HepG2 (cell line): ENCODE measurements at regions not wholly inside any gene's neighbourhood (a gene's known extent, or its start where the extent isn't known, plus 50 kb on each side); places are given as distances from the start of the nearest gene placed in this dataset.

Experiments used
- ATAC-seq: fragments of 200-7000 bp; cut with Tn5 transposase; 3 replicates; pipeline ENCODE4 v1.9.1; 2020; ENCODE audit warnings: mild to moderate bottlenecking, moderate library complexity
- BruUV-seq: library from RNA; stranded (reverse); fragments of 400-500 nt; replicated peaks from 2 replicates; lab custom pipeline; 2021; lab: Mats Ljungman, UMichigan
- CTCF ChIA-PET: fragments of 300-600 bp; formaldehyde crosslinking; extraction: SDS; loops from one replicate; lab custom pipeline; 2021; ENCODE audit warnings: low total read pairs, inconsistent platforms, low intra/inter-chr PET ratio; lab: Yijun Ruan, JAX
- POLR2A ChIA-PET: fragments of 350-600 bp; sonication (Branson Sonifier 250); formaldehyde crosslinking; loops from one replicate; lab custom pipeline; 2020; ENCODE audit warnings: antibody characterized with exemption, inconsistent platforms; lab: Yijun Ruan, JAX
- DNase-seq: peaks from one replicate; pipeline ENCODE4 v3.0.0-alpha.2; 2015; ENCODE audit warnings: low spot score
- FAIRE-seq: peaks from 3 replicates; lab custom pipeline; 2011; peaks lifted over from hg19 to GRCh38; lab: Jason Lieb, UNC
- H2AFZ ChIP-seq: one replicate; pipeline ENCODE4 v1.6.1; 2011; ENCODE audit warnings: low read length, inconsistent platforms
- H3K27ac ChIP-seq: fragments of 300-600 bp; 3 replicates; pipeline ENCODE4 v1.8.0; 2011; ENCODE audit warnings: mixed run types, mild to moderate bottlenecking, mixed read lengths, low read length, inconsistent platforms; ENCODE audit not compliant: insufficient read depth; ENCODE audit errors: extremely low read length
- H3K27me3 ChIP-seq, 2 experiments: fragments of 200-600 bp in 1 of 2; 2 replicates in 1 of 2; 3 replicates in 1 of 2; pipeline versions ENCODE4 v1.6.0 to v1.8.0; 2011; ENCODE audit warnings: low read length in 2 of 2, mild to moderate bottlenecking in 2 of 2, moderate library complexity in 2 of 2, inconsistent platforms in 1 of 2; ENCODE audit not compliant: insufficient read depth in 2 of 2, control insufficient read depth in 1 of 2
- H3K36me3 ChIP-seq, 2 experiments: fragments of 200-600 bp in 1 of 2; replicated peaks in 1 of 2; 2 replicates in 1 of 2; 3 replicates in 1 of 2; pipeline versions ENCODE4 v1.5.1 to v1.8.0; 2011; ENCODE audit warnings: low read length in 2 of 2, inconsistent platforms in 1 of 2; ENCODE audit not compliant: insufficient read depth in 2 of 2, control insufficient read depth in 1 of 2
- H3K4me1 ChIP-seq: 2 replicates; pipeline ENCODE4 v1.5.1; 2012; ENCODE audit warnings: low read length, inconsistent platforms; ENCODE audit not compliant: insufficient read depth
- H3K4me2 ChIP-seq: 2 replicates; pipeline ENCODE4 v1.6.0; 2011; ENCODE audit warnings: low read depth, low read length, inconsistent platforms
- H3K4me3 ChIP-seq, 3 experiments: fragments of 200-600 bp in 1 of 3; sonication (generic), shearing (Covaris generic) in 1 of 3; replicated peaks in 1 of 3; 2 replicates each; pipeline ENCODE4 v1.5.1; 2011 to 2016; ENCODE audit warnings: low read length in 3 of 3, inconsistent platforms in 2 of 3, low read depth in 2 of 3, mild to moderate bottlenecking in 2 of 3, control low read depth in 1 of 3, mixed read lengths in 1 of 3; ENCODE audit not compliant: insufficient read depth in 1 of 3
- H3K79me2 ChIP-seq: one replicate; pipeline ENCODE4 v1.6.1; 2011; ENCODE audit warnings: low read length, inconsistent platforms; ENCODE audit not compliant: insufficient read depth
- H3K9ac ChIP-seq: 2 replicates; pipeline ENCODE4 v1.6.0; 2011; ENCODE audit warnings: mild to moderate bottlenecking, low read depth, low read length, inconsistent platforms; ENCODE audit not compliant: insufficient read depth
- H3K9me3 ChIP-seq: 2 replicates; pipeline ENCODE4 v1.5.1; 2012; ENCODE audit warnings: mild to moderate bottlenecking, low read length
- H4K20me1 ChIP-seq: 2 replicates; pipeline ENCODE4 v1.6.0; 2011; ENCODE audit warnings: inconsistent platforms, mild to moderate bottlenecking, low read length, moderate library complexity; ENCODE audit not compliant: insufficient read depth
- BCL6 ChIP-seq: IDR thresholded peaks from 2 replicates; pipeline ENCODE4 v1.6.1; 2016; ENCODE audit warnings: missing genetic modification reagents, missing compliant biosample characterization
- FOSL2 ChIP-seq: sonication (generic); formaldehyde crosslinking; IDR thresholded peaks from 2 replicates; pipeline ENCODE4 v1.4.0; 2020; ENCODE audit warnings: missing genetic modification reagents
- MIER2 ChIP-seq: IDR thresholded peaks from 2 replicates; pipeline ENCODE4 v1.6.1; 2016; ENCODE audit warnings: missing biosample characterization, missing genetic modification reagents
- NFKB2 ChIP-seq: sonication (generic); formaldehyde crosslinking; IDR thresholded peaks from 2 replicates; pipeline ENCODE4 v1.4.0; 2020; ENCODE audit warnings: missing genetic modification reagents, borderline replicate concordance
- POLR2AphosphoS2 ChIP-seq: IDR thresholded peaks from 2 replicates; pipeline ENCODE4 v1.6.1; 2011; ENCODE audit warnings: low read depth, low read length, improper control_type of control experiment
- SRF ChIP-seq: IDR thresholded peaks from 2 replicates; pipeline ENCODE4 v1.6.1; 2011; ENCODE audit warnings: mild to moderate bottlenecking, low read depth, low read length, moderate library complexity
- TEAD2 ChIP-seq: sonication (generic); formaldehyde crosslinking; IDR thresholded peaks from 2 replicates; pipeline ENCODE4 v1.9.0; 2021; ENCODE audit warnings: missing genetic modification reagents
- ZEB1 ChIP-seq: IDR thresholded peaks from 2 replicates; pipeline ENCODE4 v1.6.1; 2012; ENCODE audit warnings: mild to moderate bottlenecking, low read depth, inconsistent platforms; ENCODE audit not compliant: insufficient replicate concordance
- ZNF382 ChIP-seq: sonication (generic); formaldehyde crosslinking; IDR thresholded peaks from 2 replicates; pipeline ENCODE4 v1.5.0; 2020; ENCODE audit warnings: missing genetic modification reagents, mild to moderate bottlenecking, borderline replicate concordance
- ZSCAN21 ChIP-seq: sonication (generic); formaldehyde crosslinking; IDR thresholded peaks from 2 replicates; pipeline ENCODE4 v1.8.0; 2022; ENCODE audit warnings: mild to moderate bottlenecking, missing genetic modification reagents, moderate library complexity, borderline replicate concordance
- WGBS: methylation state at CpG from one replicate; pipeline ENCODE4 v1.1.6; 2017; ENCODE audit warnings: low lambda C conversion rate; 5-methylcytosine and 5-hydroxymethylcytosine counted together
- in situ Hi-C: cut with HindIII; loops from 2 replicates; pipeline ENCODE4 v1.10.0; 2017; ENCODE audit warnings: low pct_unique_long_range_greater_than_20kb; ENCODE audit not compliant: extremely low pct_ligation_motif_present
- intact Hi-C: fragments of 100-400 bp; cut with micrococcal nuclease; formaldehyde crosslinking; loops from one replicate; pipeline ENCODE4 v1.10.0; 2022; ENCODE audit not compliant: unreplicated experiment
- TF ChIP-seq, protein P1 (sequence below): sonication (generic); formaldehyde crosslinking; IDR thresholded peaks from 2 replicates; pipeline ENCODE4 v1.5.1; 2020; ENCODE audit warnings: missing genetic modification reagents, mild to moderate bottlenecking, borderline replicate concordance
- TF ChIP-seq, protein P2 (sequence below): sonication (generic); formaldehyde crosslinking; conservative IDR thresholded peaks from 2 replicates; pipeline ENCODE4 v1.4.0; 2020; ENCODE audit warnings: missing genetic modification reagents
- TF ChIP-seq, protein P3 (sequence below): fragments of 450-650 bp; IDR thresholded peaks from 2 replicates; pipeline ENCODE4 v1.6.1; 2017; ENCODE audit warnings: mild to moderate bottlenecking

DNA sequence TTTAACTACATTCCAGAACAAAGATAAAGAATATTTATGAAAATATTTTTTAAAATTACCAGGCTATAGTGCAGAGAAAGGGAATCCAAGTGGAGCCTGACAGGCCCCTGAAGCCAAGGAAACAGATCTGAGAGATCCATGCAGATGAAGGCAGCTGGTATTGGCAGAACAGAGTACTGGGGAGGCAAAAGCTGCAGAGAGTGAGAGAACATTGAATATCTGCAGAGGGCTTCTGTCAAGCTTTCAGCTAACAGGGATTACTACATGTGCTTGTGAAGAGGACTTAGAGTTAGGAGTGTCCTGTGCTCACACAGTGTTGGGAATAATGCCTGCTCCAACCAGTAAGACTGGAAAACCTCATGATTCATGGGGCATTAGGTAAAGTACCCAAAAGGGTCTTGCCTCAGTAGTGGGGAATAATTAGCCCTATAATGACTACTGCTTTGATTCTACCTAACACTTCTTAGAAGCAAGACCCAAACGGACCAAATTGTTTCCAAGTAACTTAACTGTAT is 657.2 kb downstream of the DHX35 start:
- Histone ChIP-seq H2AFZ (no peak overlapping the region), H3K4me2 (no peak overlapping the region), H3K27ac (no peak overlapping the region), H3K9me3 (peaks cover 64% of the 10 kb centered on the region), H3K4me1 (no peaks in the 10 kb centered on the region), H3K36me3 (no peaks in the 10 kb centered on the region), H4K20me1 (no peaks in the 10 kb centered on the region), H3K79me2 (no peaks in the 10 kb centered on the region)
- CTCF ChIA-PET = no interaction called here
- intact Hi-C loops = no loop called here
- in situ Hi-C loops = no loop called here
- DNase-seq (no peak), FAIRE-seq (no peak), ATAC-seq (no peak)
- no TSS peak for BruUV-seq
- TF ChIP-seq ZEB1 (no peak), ZNF382 (CRISPR knock-in tag) (no peak)
- TF ChIP-seq, protein P1, sequence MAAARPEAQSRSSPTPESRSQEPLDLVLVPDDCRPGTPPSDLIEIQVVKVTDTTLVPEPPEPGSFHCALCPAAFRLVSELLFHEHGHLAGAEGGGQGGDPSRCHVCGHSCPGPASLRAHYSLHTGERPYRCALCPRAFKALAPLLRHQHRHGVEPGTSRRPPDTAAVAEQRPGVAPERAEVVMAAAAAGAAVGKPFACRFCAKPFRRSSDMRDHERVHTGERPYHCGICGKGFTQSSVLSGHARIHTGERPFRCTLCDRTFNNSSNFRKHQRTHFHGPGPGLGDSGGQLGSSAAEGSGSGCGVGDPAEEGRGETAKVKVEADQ (CRISPR knock-in tag) = no peak
- TF ChIP-seq, all 625 proteins: peak for 0
- Histone ChIP-seq H3K9ac (no peak overlapping the region), H3K4me3 (no peak overlapping the region), H3K27me3 (no peaks in the 10 kb centered on the region)
- WGBS = 6% methylated on average over 1 of the region's 1 CpG
- POLR2A ChIA-PET = no interaction called here

DNA sequence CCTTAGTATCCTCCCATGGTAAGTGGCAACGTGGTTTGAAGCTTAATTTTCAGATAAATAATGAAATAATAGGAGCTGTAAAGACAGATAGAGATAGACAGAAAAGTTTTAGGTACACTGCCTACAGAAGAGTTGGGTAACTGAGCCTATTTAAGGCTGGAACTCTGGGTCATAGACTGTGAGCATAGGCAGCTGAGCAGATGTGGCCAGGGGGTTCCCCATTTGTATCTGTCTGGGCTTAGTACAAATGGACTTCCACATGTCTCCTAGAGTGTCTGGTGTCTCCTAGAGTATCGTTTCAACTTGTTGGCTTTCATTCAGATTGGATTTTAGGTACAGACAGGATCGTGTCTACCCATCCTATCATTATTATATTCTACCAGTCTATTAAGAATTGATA is 649.8 kb downstream of the DHX35 start:
- no peaks in the 10 kb centered on the region for H3K79me2 ChIP-seq
- ChIA-PET CTCF (no interaction called here), POLR2A (no interaction called here)
- H3K27ac ChIP-seq = no peak overlapping the region
- H3K9ac ChIP-seq = no peak overlapping the region
- no peak for DNase-seq
- H3K4me2 ChIP-seq = no peak overlapping the region
- no peaks in the 10 kb centered on the region for H3K27me3 ChIP-seq
- FAIRE-seq = no peak
- in situ Hi-C loops (no loop called here), intact Hi-C loops (no loop called here)
- no peaks in the 10 kb centered on the region for H4K20me1 ChIP-seq
- peaks cover 95% of the 10 kb centered on the region for H3K9me3 ChIP-seq
- H2AFZ ChIP-seq = no peak overlapping the region
- WGBS = 1% methylated on average over 3 of the region's 3 CpGs
- no peak for TF ChIP-seq TEAD2 (CRISPR knock-in tag)
- TF ChIP-seq, protein P2, sequence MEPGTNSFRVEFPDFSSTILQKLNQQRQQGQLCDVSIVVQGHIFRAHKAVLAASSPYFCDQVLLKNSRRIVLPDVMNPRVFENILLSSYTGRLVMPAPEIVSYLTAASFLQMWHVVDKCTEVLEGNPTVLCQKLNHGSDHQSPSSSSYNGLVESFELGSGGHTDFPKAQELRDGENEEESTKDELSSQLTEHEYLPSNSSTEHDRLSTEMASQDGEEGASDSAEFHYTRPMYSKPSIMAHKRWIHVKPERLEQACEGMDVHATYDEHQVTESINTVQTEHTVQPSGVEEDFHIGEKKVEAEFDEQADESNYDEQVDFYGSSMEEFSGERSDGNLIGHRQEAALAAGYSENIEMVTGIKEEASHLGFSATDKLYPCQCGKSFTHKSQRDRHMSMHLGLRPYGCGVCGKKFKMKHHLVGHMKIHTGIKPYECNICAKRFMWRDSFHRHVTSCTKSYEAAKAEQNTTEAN = no peak
- no peak for TF ChIP-seq MIER2 (CRISPR knock-in tag)
- no peak for TF ChIP-seq ZSCAN21 (CRISPR knock-in tag)
- TF ChIP-seq POLR2AphosphoS2 = no peak
- TF ChIP-seq, protein P3, sequence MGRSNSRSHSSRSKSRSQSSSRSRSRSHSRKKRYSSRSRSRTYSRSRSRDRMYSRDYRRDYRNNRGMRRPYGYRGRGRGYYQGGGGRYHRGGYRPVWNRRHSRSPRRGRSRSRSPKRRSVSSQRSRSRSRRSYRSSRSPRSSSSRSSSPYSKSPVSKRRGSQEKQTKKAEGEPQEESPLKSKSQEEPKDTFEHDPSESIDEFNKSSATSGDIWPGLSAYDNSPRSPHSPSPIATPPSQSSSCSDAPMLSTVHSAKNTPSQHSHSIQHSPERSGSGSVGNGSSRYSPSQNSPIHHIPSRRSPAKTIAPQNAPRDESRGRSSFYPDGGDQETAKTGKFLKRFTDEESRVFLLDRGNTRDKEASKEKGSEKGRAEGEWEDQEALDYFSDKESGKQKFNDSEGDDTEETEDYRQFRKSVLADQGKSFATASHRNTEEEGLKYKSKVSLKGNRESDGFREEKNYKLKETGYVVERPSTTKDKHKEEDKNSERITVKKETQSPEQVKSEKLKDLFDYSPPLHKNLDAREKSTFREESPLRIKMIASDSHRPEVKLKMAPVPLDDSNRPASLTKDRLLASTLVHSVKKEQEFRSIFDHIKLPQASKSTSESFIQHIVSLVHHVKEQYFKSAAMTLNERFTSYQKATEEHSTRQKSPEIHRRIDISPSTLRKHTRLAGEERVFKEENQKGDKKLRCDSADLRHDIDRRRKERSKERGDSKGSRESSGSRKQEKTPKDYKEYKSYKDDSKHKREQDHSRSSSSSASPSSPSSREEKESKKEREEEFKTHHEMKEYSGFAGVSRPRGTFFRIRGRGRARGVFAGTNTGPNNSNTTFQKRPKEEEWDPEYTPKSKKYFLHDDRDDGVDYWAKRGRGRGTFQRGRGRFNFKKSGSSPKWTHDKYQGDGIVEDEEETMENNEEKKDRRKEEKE = no peak
- no peak for TF ChIP-seq NFKB2 (CRISPR knock-in tag)
- TF ChIP-seq SRF = no peak
- no peak for TF ChIP-seq FOSL2
- TF ChIP-seq BCL6 (CRISPR knock-in tag) = no peak
- TF ChIP-seq, all 625 proteins: peak for 0
- H3K4me1 ChIP-seq = no peaks in the 10 kb centered on the region
- H3K36me3 ChIP-seq = no peaks in the 10 kb centered on the region
- ATAC-seq = no peak
- no peak overlapping the region for H3K4me3 ChIP-seq
- no TSS peak for BruUV-seq
